GM18520 (cell line): ENCODE measurements at regions not wholly inside any gene's neighbourhood (a gene's known extent, or its start where the extent isn't known, plus 50 kb on each side); places are given as distances from the start of the nearest gene placed in this dataset.

ENCODE experiments used
- ATAC-seq: cut with Tn5 transposase; IDR thresholded peaks from one replicate; pipeline ENCODE4 v1.9.1; 2021; ENCODE audit not compliant: unreplicated experiment

DNA sequence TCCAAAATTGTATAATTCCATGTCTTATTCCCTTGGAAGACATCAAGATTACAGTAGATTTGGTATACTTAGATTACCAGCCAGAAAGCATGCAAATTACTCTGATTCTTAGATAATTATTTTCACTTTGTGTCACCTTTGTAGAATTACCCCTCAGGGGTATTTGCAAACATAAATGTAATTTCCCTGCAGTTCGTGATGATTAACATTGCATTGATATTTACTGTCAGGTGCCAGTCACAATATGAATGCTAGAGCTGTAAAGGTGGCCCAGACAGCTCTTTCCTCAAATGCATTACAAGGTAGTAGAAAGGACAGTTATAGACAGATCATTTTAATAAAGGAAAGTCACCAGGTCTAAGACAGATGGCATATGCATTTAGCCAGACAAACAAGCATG is 1537.5 kb upstream of the PIK3C3 start:
- no peak for ATAC-seq

- ATAC-seq: no peak
These were observed 1539.2 kb upstream of the PIK3C3 start for GRCh38 chr18:40415821-40416220.

DNA sequence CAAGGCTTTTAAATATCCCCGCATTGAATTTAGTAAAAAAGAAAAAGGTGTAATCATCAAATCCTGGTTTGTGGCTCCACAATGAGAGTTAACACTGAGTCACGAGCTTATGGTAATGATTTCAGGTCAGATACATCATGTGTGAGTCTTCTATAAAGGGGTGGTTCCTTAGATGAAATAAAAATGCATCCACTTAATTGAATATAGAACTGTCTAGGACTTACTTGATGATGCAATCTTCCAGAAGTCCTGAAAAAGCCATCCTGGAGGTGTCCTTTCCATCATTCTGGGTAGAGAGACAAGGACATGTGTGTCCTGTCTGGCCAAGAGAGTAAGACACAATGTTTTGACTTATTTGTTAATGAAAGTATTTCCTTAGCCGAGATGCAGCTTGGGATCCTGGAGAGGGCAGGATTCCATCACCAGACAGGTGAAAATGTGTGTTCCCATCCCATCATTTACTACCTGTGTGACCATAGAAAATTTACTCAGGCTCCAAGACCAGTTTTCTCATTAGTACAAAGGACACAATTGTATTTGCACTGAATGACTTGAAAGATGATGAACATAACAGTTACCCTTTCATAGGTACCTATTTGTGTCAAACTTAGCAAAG is 1539.8 kb upstream of the PIK3C3 start:
- no peak for ATAC-seq

DNA sequence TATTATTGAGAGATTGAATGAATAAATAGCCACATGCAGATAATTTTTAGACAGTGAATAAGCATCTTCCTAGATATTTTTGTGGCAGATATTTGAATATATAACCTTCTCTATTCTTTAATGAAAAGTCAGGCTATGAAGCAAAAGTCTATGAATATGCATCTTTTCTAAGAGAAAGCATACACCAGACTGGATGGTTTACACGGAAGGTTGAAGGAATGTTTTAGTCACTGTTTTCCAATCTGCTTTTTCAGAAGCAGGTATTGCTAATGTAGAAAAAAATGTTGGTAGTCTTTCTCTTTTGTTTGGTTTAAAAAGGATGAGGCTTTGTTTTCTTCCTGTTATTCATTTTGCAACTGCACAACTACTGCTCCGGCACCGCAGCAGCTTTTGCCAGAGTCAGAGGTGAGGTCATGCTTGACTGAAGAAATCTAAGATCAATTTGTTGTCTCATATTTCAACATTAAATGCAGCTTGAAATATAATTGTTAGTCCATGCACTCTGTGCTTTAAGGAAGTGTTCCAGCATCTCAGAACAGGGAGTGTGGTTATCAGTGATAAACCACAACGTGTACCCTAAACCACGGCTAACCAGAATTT is 1540.8 kb upstream of the PIK3C3 start:
- ATAC-seq: no peak

DNA sequence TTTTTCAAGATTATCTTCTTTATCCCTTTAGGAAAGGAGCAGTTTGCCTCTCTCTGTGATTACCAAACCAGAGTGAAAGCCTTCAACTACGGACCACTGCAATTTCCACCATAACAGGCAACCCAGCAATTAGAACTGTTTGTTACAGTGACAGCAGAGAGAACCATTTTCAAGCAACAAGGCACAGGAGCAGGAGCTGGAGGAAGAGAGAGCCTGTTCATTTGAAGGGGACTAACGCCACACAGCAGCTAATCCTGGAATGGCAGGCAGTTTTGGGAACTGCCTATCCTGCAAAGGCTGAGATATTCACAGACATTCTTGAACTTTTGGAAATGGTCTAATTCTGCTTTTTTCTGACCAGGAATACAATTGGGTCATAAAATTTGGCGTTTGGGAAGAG is 1541.9 kb upstream of the PIK3C3 start:
- no peak for ATAC-seq

GRCh38 chr18:40412410-40412809 is 1542.6 kb upstream of the PIK3C3 start:
- ATAC-seq: no peak

GRCh38 chr18:40407909-40408308 is 1547.1 kb upstream of the PIK3C3 start:
- no peak for ATAC-seq

- ATAC-seq: no peak
These were observed 1550.8 kb upstream of the PIK3C3 start for GRCh38 chr18:40404284-40404683.

DNA sequence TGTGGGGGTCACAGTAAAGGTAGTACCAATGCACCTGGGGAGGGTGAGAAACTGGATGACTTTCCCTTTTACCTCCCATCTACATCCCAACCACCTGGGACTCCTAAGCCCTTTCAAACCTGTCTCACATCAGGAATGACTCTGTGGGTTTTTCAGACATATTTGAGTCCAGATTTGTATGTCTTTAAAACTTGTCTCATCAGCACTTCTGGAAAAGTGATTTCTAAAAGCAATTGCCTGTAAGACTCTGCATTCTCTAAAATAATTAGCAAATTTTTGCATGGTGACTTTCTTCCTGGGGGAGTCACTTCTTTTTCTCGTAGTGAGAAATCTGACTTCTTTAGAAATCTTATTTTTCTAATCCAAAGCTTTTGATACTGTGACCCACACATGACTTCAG is 1553.0 kb upstream of the PIK3C3 start:
- ATAC-seq: no peak

DNA sequence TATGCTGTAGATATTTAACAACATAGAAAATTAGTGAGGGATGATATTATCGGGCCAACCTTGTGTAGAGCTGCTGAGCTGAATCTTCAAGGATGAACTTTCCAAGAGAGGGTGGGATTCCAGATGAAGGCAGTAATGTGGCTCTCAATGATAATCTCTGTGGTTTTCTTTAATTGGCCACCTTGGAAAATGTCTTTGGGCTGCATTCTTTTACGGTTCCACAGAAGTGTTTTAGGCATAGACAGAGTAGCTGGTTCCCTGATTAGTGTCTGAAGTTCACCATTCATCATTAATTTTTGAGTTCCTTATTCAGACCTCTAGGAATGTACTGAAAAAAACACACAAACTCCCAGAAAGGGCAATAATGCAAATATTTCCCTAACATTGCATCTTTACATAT is 1566.9 kb upstream of the PIK3C3 start:
- no peak for ATAC-seq

GRCh38 chr18:40387130-40387787 is 1567.8 kb upstream of the PIK3C3 start:
- ATAC-seq: no peak

DNA sequence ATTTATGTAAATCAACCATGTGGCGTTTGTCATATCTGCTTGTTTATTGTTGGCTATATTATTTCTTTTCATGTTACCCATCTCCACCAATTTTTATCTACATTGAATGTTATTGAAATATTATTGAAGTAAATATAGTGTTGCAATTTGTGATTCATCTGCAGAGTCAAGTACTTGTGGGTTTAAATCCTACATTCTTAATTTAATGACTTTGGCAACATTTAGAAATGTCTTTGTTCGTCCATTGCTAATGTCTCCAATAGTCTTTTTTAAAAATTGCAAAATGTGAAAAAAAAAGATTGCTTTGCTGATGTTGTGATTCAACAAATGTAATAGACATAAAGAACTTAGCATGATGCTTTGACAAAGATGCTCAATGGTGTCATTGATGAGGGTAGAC is 1572.8 kb upstream of the PIK3C3 start:
- no peak for ATAC-seq

- ATAC-seq: no peak
These were observed 1574.2 kb upstream of the PIK3C3 start for GRCh38 chr18:40380686-40381439.

GRCh38 chr18:40375837-40376236 is 1579.2 kb upstream of the PIK3C3 start:
- ATAC-seq: no peak

DNA sequence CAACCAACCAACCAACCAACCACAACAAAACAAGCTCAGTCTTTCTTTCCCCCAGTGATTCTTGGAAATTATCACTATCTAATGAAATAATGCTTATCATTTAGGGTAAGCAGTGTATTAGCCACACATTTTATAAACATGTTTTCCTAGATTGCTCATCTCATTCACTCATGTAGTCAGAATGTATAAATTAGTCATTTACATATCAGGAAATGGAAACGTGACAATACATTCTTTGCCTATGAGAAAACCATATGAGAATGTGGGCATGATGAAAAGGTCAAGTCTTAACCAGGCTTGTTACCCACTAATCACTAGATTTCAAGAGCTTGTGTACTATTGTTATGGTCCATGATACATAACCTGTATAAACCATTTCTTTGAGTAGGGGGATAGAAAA is 1583.4 kb upstream of the PIK3C3 start:
- ATAC-seq: no peak

- no peak for ATAC-seq
These were observed 1587.5 kb upstream of the PIK3C3 start for GRCh38 chr18:40367576-40367975.

DNA sequence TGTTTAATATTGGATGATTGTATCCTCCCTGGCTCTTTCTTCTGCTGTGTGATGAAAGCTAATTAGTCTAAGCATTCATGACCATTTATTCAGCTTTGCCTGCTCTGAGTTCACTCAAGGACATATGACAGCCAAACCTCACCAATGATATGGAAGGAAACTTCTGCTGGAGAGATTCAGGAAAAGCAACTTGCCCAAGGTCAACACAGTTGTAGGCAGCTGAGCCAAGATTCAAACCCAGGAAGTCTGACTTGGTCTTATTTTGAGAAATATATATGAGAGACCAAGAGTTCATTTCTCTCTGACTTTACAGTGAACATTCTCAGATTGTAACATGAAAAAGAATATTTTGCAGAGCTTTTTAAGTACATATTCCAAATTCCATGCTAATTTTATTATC is 1588.5 kb upstream of the PIK3C3 start:
- no peak for ATAC-seq

DNA sequence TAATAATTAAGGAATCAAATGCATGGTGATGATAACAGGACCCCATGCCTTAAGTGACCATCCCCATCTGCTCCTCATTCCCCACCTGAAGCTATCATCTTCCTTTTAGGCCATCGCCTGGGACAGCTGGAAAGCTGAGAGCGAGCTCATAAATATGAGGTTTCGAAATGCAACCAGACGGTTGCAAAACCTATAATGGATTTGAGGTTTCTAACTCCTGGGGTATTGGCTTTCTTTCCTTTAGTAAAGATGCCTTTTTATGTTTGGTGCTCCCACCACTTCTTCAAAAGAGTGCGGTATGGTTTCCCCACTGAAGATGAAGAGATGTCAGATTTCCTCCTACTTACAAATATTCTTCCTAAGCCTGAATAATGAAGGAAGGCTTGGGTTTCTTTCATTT is 1589.5 kb upstream of the PIK3C3 start:
- no peak for ATAC-seq

DNA sequence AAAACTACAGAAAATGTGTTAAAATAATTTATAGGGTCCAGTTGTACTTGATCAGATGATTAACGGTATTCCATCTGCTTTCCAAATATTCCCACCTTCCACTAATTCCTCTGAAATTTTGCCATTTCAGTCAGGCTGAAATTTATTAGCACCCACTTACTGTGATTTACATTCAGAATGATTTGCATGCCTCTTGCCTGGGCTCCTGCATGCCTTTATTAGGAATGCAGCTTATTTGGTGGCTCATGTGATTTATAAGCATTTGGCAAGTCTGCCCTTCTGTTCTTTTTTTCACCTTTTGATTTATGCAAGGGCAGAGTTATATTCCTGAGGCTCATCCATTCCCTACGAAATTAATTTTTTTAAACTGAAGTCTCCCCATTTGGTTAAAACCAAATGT is 1594.5 kb upstream of the PIK3C3 start:
- ATAC-seq: no peak

DNA sequence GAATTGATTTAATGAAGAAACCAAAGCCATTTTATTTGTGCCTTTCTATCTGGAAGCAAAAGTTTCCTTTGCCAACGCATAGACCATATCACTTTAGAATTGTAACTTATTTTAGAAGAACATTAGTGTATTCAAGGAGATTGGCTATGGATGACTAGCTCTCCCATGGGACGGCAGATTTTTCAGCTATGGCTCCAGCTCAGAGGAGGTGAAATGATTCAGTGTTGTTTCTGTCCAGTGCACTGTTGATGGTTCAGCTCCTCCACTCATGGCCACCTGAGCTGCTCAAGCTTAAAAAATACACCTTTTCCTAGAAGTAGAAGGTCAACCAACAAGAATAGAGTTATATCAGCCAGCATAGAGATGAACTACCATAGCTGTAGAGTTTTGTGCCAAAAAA is 1597.5 kb upstream of the PIK3C3 start:
- no peak for ATAC-seq

DNA sequence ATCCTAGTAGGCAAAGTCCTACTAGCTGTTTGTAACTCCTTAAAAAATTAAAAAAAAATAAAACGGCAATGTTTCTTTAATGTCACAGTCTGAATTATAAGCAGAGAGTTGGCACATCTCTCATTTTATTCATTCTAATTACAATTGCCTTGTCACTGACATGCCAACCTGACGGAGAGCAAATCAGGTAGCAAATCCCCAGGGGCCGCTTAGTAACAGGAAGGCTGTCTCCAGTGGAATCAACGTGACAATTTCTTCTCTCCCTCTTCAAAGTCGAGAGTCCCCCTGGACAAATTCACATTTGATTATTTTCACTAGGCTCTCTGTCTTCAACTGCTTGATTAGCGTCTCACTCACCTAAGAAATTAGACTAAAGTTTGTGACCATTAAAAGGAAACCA is 1598.9 kb upstream of the PIK3C3 start:
- no peak for ATAC-seq

DNA sequence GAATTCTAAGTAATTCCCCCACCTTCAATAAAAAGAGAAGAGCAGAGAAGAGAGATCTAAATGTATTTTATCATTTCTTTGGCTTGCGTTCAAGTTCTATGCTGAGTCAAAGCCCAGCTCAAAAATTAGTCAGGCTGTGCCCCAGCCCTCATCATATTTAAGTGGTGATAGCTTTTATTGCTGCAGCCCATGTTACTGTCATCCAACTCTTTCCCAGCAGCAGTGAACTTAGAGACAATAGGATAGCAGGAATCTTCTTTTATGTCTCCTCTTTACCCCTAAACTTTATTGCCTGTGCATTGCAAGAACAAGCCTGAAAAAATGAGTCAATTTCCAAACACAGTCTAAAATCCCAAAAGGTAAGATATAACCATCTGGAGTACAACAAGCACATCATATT is 1599.3 kb upstream of the PIK3C3 start:
- no peak for ATAC-seq
